OCI-LY3 (cell line): ENCODE measurements at regions not wholly inside any gene's neighbourhood (a gene's known extent, or its start where the extent isn't known, plus 50 kb on each side); places are given as distances from the start of the nearest gene placed in this dataset.

Source experiments
- H2AFZ ChIP-seq: fragments of 200-600, 300-600 bp; shearing (Covaris generic); 2 replicates; pipeline ENCODE4 v1.6.0; 2014; ENCODE audit warnings: antibody characterized with exemption, low read depth, low read length
- H3K27ac ChIP-seq: fragments of 200-600, 300-600 bp; sonication (generic); 2 replicates; pipeline ENCODE4 v1.5.1; 2014; ENCODE audit warnings: mild to moderate bottlenecking, low read length, moderate library complexity, mixed read lengths
- H3K27me3 ChIP-seq: fragments of 200-600, 300-600 bp; sonication (generic); 2 replicates; pipeline ENCODE4 v1.6.1; 2014; ENCODE audit warnings: low read depth, low read length, mixed read lengths
- H3K36me3 ChIP-seq: fragments of 200-600, 300-600 bp; sonication (generic); replicated peaks from 2 replicates; pipeline ENCODE3; 2014; ENCODE audit warnings: low read depth, low read length, mixed read lengths
- H3K4me1 ChIP-seq: fragments of 300-600, 200-600 bp; sonication (generic); 2 replicates; pipeline ENCODE4 v1.6.1; 2014; ENCODE audit warnings: low read length, mixed read lengths
- H3K4me2 ChIP-seq: fragments of 200-600, 300-600 bp; sonication (generic); 2 replicates; pipeline ENCODE4 v1.6.1; 2014; ENCODE audit warnings: low read length, mixed read lengths
- H3K4me3 ChIP-seq: fragments of 300-600, 200-600 bp; sonication (generic); 2 replicates; pipeline ENCODE4 v1.5.1; 2014; ENCODE audit warnings: antibody characterized with exemption, mild to moderate bottlenecking, low read length, moderate library complexity
- H3K79me2 ChIP-seq: fragments of 300-600, 200-600 bp; shearing (Covaris generic); 2 replicates; pipeline ENCODE4 v1.6.1; 2014; ENCODE audit warnings: mild to moderate bottlenecking, low read length, mixed read lengths
- H3K9ac ChIP-seq: fragments of 300-600, 200-600 bp; shearing (Covaris generic); 2 replicates; pipeline ENCODE4 v1.6.0; 2014; ENCODE audit warnings: mild to moderate bottlenecking, low read length, moderate library complexity
- H3K9me3 ChIP-seq: fragments of 200-600, 300-600 bp; shearing (Covaris generic); 2 replicates; pipeline ENCODE4 v1.6.1; 2014; ENCODE audit warnings: low read length, mixed read lengths; ENCODE audit not compliant: insufficient read depth
- H4K20me1 ChIP-seq: fragments of 200-600, 300-600 bp; sonication (generic); 2 replicates; pipeline ENCODE4 v1.6.1; 2016; ENCODE audit warnings: low read length, mixed read lengths; ENCODE audit not compliant: insufficient read depth
- CTCF ChIP-seq: fragments of 200-600, 300-600 bp; sonication (generic); IDR thresholded peaks from 2 replicates; pipeline ENCODE4 v1.5.1; 2014; ENCODE audit warnings: antibody characterized with exemption, low read length, low read depth
- EZH2phosphoT487 ChIP-seq: fragments of 200-600 bp; shearing (Covaris generic); IDR thresholded peaks from 2 replicates; pipeline ENCODE4 v1.6.1; 2018; ENCODE audit warnings: antibody characterized with exemption, mixed run types, low read depth

GRCh38 chr7:16070806-16071205 lies 350.5 kb downstream of the CRPPA start:
- Histone ChIP-seq H3K36me3 (no peaks in the 10 kb centered on the region), H3K9ac (no peak overlapping the region; the same call in 1 of the 2 replicates), H3K4me2 (peak overlapping the region; percentile 29), H2AFZ (no peak overlapping the region), H3K4me1 (peaks cover 21% of the 10 kb centered on the region), H3K79me2 (no peaks in the 10 kb centered on the region), H3K9me3 (no peaks in the 10 kb centered on the region), H3K27me3 (no peaks in the 10 kb centered on the region), H4K20me1 (no peaks in the 10 kb centered on the region), H3K4me3 (no peak overlapping the region; the same call in 1 of the 2 replicates), H3K27ac (no peak overlapping the region)
- TF ChIP-seq CTCF (no peak), EZH2phosphoT487 (no peak)

DNA sequence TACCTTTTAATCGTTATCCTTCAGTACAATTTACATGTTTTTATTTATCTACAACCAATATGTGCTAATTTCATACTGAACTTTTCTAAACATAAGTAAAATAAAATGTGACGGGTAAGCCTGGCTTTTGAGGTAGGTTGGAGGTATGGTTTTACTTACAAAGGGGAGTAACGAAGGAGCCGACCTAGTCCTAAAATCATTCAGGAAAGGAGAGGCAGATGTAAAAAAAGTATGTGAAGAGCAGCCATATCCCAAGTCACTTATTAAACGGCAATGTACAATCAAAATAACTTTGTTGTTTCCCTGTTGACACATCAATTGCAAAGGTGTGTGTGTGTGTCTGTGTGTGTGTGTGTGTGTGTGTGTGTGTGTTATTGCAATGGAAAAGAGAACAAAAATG lies 351.3 kb downstream of the CRPPA start:
- H3K9me3 ChIP-seq, result no peaks in the 10 kb centered on the region
- no peaks in the 10 kb centered on the region for H4K20me1 ChIP-seq
- no peaks in the 10 kb centered on the region for H3K36me3 ChIP-seq
- no peak overlapping the region for H2AFZ ChIP-seq
- H3K27me3 ChIP-seq, result no peaks in the 10 kb centered on the region
- no peak overlapping the region for H3K4me3 ChIP-seq
- peaks cover 21% of the 10 kb centered on the region for H3K4me1 ChIP-seq
- TF ChIP-seq EZH2phosphoT487 (no peak), CTCF (no peak)
- no peak overlapping the region for H3K9ac ChIP-seq
- no peak overlapping the region for H3K4me2 ChIP-seq
- no peaks in the 10 kb centered on the region for H3K79me2 ChIP-seq
- H3K27ac ChIP-seq, result no peak overlapping the region

DNA sequence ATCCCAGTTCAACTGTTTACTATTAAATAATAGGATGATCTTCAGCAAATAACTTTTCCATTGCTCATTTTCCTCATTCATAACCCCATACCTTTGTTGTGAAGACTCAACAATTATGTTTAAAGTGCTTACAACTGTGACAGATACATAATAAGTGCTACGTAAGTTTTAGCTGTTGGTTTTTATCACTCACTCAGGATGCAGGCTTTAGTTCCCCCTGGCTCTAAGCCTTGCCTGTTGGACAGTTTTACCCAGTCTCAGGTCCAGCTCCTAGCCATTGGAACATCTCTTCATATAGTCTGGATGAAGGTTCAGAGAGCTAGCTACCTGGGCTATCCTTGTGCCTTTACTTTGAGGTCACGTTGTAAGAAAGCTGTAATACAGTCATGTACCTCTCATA lies 353.2 kb downstream of the CRPPA start:
- H3K4me2 ChIP-seq, result no peak overlapping the region
- H3K27me3 ChIP-seq, result no peaks in the 10 kb centered on the region
- no peak overlapping the region for H3K27ac ChIP-seq
- no peaks in the 10 kb centered on the region for H3K9me3 ChIP-seq
- TF ChIP-seq CTCF, result no peak
- no peak for TF ChIP-seq EZH2phosphoT487
- no peak overlapping the region for H3K4me3 ChIP-seq
- no peak overlapping the region for H3K9ac ChIP-seq
- H3K36me3 ChIP-seq, result no peaks in the 10 kb centered on the region
- H4K20me1 ChIP-seq, result no peaks in the 10 kb centered on the region
- H2AFZ ChIP-seq, result no peak overlapping the region
- H3K79me2 ChIP-seq, result no peaks in the 10 kb centered on the region
- H3K4me1 ChIP-seq, result peaks cover 23% of the 10 kb centered on the region

GRCh38 chr7:16067711-16068110 lies 353.6 kb downstream of the CRPPA start:
- no peaks in the 10 kb centered on the region for H3K27me3 ChIP-seq
- no peak overlapping the region for H3K9ac ChIP-seq
- no peaks in the 10 kb centered on the region for H3K36me3 ChIP-seq
- H3K4me3 ChIP-seq, result no peak overlapping the region
- no peaks in the 10 kb centered on the region for H3K9me3 ChIP-seq
- peaks cover 28% of the 10 kb centered on the region for H3K4me1 ChIP-seq
- H3K27ac ChIP-seq, result no peak overlapping the region
- H3K79me2 ChIP-seq, result no peaks in the 10 kb centered on the region
- peak overlapping the region; percentile 32; the same call in 1 of the 2 replicates for H3K4me2 ChIP-seq
- H2AFZ ChIP-seq, result no peak overlapping the region
- TF ChIP-seq EZH2phosphoT487 (no peak), CTCF (no peak)
- H4K20me1 ChIP-seq, result no peaks in the 10 kb centered on the region
